HFFc6 (cell line): ENCODE measurements at regions not wholly inside any gene's neighbourhood (a gene's known extent, or its start where the extent isn't known, plus 50 kb on each side); places are given as distances from the start of the nearest gene placed in this dataset.

Source experiments
- DNase-seq: peaks from one replicate; pipeline ENCODE4 v3.0.0-alpha.2; 2018
- H3K27ac Mint-ChIP-seq: 2 replicates; pipeline ENCODE4 v1.8.0; 2020; ENCODE audit warnings: mild to moderate bottlenecking, mixed read lengths
- H3K27me3 Mint-ChIP-seq: 2 replicates; pipeline ENCODE4 v1.8.0; 2021; ENCODE audit warnings: mild to moderate bottlenecking, moderate library complexity, mixed read lengths; ENCODE audit not compliant: insufficient read depth
- H3K36me3 Mint-ChIP-seq: 2 replicates; pipeline ENCODE4 v1.8.0; 2021; ENCODE audit warnings: low read depth, mixed read lengths
- H3K4me1 Mint-ChIP-seq: 2 replicates; pipeline ENCODE4 v1.8.0; 2020; ENCODE audit warnings: low read depth, mixed read lengths
- H3K4me3 Mint-ChIP-seq: 2 replicates; pipeline ENCODE4 v1.8.0; 2020; ENCODE audit warnings: mild to moderate bottlenecking, moderate library complexity, mixed read lengths
- H3K9me3 Mint-ChIP-seq: 2 replicates; pipeline ENCODE4 v1.8.0; 2020; ENCODE audit warnings: mild to moderate bottlenecking, mixed read lengths
- TF ChIP-seq, protein P1 (sequence below): fragments of 200-600 bp; sonication (generic); IDR thresholded peaks from 2 replicates; pipeline ENCODE4 v1.5.0; 2021; ENCODE audit warnings: antibody characterized with exemption, mild to moderate bottlenecking

DNA sequence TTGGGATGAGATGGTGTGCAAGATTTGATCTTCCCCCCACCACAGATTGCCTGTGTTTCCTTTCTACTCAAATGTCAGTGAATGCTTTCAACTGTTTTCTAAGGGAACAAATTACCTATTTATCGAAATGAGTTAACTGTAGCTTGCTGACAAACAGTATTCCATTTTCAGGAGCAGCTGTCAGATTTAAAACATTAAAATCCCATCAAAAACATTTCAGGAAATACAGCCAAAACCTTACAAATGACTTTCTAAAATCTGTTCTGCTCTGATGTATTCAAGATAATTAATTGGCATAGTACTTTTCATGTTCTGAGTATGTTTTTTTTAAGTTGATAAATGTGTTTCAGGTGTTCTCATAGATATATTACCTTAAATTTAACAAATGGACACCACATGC lies 158.0 kb upstream of the DMRTA1 start:
- H3K27ac Mint-ChIP-seq: no peak overlapping the region
- H3K27me3 Mint-ChIP-seq: peaks cover 10% of the 10 kb centered on the region; the same call in 1 of the 2 replicates
- H3K9me3 Mint-ChIP-seq: no peaks in the 10 kb centered on the region
- no peaks in the 10 kb centered on the region for H3K36me3 Mint-ChIP-seq
- H3K4me3 Mint-ChIP-seq: no peak overlapping the region
- no peaks in the 10 kb centered on the region for H3K4me1 Mint-ChIP-seq
- DNase-seq: no peak
- TF ChIP-seq, protein P1, sequence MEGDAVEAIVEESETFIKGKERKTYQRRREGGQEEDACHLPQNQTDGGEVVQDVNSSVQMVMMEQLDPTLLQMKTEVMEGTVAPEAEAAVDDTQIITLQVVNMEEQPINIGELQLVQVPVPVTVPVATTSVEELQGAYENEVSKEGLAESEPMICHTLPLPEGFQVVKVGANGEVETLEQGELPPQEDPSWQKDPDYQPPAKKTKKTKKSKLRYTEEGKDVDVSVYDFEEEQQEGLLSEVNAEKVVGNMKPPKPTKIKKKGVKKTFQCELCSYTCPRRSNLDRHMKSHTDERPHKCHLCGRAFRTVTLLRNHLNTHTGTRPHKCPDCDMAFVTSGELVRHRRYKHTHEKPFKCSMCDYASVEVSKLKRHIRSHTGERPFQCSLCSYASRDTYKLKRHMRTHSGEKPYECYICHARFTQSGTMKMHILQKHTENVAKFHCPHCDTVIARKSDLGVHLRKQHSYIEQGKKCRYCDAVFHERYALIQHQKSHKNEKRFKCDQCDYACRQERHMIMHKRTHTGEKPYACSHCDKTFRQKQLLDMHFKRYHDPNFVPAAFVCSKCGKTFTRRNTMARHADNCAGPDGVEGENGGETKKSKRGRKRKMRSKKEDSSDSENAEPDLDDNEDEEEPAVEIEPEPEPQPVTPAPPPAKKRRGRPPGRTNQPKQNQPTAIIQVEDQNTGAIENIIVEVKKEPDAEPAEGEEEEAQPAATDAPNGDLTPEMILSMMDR: no peak

DNA sequence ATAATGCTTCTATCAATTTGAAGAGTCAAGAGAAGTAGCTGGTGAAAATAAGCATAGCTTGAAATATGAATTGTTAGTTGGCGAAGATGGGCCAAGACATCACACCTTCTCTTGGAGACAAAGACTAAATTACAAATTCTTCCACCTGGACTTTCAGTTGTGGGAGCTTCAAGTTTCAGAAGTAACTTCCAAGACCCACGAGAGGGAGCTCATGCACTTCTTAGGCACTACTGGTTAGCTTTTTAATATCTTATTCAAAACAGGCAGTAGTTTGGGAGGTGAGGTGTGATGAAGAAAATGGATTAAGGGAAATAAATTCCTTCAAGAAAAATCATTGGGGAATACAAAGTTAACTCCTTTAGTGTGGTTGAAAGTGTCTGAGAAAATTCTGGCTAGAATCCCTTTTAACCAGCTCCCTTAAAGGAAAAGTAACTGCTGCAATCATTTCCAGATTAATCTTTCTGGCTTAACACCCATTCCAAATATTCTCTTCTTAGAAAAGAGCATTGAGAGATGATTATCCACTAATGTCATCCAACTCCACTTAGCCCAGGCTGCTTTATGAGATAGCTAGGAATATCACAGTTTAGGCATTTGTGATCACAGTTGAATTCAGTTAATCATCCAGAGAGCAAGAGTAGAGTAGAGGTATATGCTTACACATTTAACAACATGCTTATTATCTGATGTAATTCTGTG lies 139.5 kb upstream of the DMRTA1 start:
- DNase-seq: peak; percentile 41
- Mint-ChIP-seq H3K9me3 (no peaks in the 10 kb centered on the region), H3K27me3 (peaks cover 10% of the 10 kb centered on the region), H3K4me3 (no peak overlapping the region), H3K36me3 (no peaks in the 10 kb centered on the region), H3K4me1 (no peaks in the 10 kb centered on the region), H3K27ac (no peak overlapping the region)
- TF ChIP-seq, protein P1: peak; percentile 76

DNA sequence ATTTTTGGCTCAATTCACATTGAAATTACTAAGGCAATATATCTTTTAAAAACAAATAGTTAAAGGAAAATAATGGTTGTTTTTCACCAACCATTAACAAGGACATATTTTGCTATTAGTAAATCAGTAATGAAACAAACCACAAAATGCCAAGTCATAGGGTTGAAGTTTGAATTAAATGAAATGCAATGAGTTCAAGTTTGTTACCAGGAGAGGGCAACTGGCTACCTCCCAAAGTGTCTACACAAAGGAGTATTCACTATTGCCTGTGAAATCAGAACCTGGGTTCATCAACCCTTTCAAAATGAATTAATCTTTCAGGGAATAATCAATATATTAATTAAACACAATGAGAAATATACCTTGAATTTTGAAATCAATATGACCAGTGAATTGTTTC lies 138.4 kb upstream of the DMRTA1 start:
- Mint-ChIP-seq H3K27ac (no peak overlapping the region), H3K4me1 (no peaks in the 10 kb centered on the region), H3K27me3 (peaks cover 10% of the 10 kb centered on the region), H3K4me3 (no peak overlapping the region), H3K9me3 (no peaks in the 10 kb centered on the region), H3K36me3 (no peaks in the 10 kb centered on the region)
- TF ChIP-seq, protein P1: no peak
- DNase-seq: no peak

DNA sequence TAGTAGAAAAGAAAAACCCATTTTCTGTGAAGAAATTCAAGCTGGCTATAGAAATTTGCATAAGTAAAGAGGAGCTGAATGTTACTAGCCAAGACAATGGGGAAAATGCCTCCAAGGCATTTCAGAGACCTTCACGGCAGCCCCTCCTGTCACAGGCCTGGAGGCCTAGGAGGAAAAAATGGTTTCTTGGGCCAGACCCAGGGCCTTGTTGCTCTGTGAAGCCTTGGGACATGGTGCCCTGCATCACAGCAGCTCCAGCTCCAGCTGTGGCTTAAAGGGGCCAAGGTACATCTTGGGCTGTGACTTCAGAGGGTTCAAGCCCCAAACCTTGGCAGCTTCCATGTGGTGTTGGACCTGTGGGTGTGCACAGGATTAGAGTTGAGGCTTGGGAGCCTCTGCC lies 130.0 kb upstream of the DMRTA1 start:
- DNase-seq: no peak
- TF ChIP-seq, protein P1: no peak
- no peaks in the 10 kb centered on the region for H3K4me1 Mint-ChIP-seq
- H3K4me3 Mint-ChIP-seq: no peak overlapping the region
- no peak overlapping the region for H3K27ac Mint-ChIP-seq
- H3K27me3 Mint-ChIP-seq: no peaks in the 10 kb centered on the region
- no peaks in the 10 kb centered on the region; the same call in 1 of the 2 replicates for H3K36me3 Mint-ChIP-seq
- H3K9me3 Mint-ChIP-seq: peaks cover 7% of the 10 kb centered on the region

DNA sequence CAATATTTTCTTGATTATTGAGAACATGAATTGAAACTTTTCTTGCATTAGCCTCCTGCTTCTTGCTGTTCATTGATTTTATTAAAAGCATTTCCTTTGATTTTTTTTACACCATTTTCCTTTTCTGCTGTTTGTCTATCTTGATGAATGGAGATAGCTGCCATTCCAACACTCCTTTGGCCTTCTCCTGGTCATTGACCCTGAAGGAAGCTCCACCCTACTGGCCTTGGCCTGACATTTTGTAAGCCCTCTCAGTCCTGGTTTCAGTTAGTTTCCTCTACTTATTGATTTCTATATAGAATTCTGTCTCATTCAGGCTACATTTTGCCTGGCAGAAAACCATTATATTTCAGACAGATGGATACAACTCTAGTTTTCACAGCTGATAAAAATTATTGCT lies 115.1 kb upstream of the DMRTA1 start:
- Mint-ChIP-seq H3K36me3 (no peaks in the 10 kb centered on the region), H3K4me1 (no peaks in the 10 kb centered on the region), H3K27ac (no peak overlapping the region), H3K9me3 (no peaks in the 10 kb centered on the region), H3K4me3 (no peak overlapping the region), H3K27me3 (no peaks in the 10 kb centered on the region)
- TF ChIP-seq, protein P1: no peak
- DNase-seq: no peak
